ENCODE measurements at regions not wholly inside any gene's neighbourhood (a gene's known extent, or its start where the extent isn't known, plus 50 kb on each side); places are given as distances from the start of the nearest gene placed in this dataset.

DNA sequence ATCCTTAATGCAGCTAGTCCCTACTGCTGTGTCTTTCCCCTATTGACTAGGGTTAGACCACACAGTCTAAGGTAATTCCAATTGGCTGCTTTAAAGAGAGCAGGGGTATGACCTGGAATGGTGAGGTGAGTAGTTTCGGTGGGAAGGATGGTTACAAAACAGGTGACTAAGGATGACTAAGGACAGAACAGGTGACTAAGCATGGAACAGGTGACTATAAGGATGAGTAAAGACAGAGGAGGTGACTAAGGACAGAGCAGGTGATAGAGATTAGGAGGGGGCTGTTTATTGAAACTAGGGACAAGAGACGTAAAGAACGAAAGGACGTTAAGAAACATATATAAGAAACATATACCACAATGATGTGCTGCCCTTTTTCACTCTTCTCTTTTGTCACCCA is 145.1 kb upstream of the TMEM106B start:
- peaks cover 2% of the 10 kb centered on the region for H3K4me1 Mint-ChIP-seq
- no peak for ATAC-seq (ENCODE audit: low read depth)
- H3K36me3 Mint-ChIP-seq = no peaks in the 10 kb centered on the region
- H3K4me3 Mint-ChIP-seq = no peak overlapping the region
- DNase-seq = no peak
- POLR2A ChIA-PET = no interaction called here
- H3K9me3 Mint-ChIP-seq = no peaks in the 10 kb centered on the region
- H3K27ac Mint-ChIP-seq = peak overlapping the region; percentile 2
- H3K27me3 Mint-ChIP-seq = no peaks in the 10 kb centered on the region

GRCh38 chr7:12066521-12066920 is 144.6 kb upstream of the TMEM106B start:
- Mint-ChIP-seq H3K27me3 (no peaks in the 10 kb centered on the region), H3K27ac (no peak overlapping the region), H3K9me3 (no peaks in the 10 kb centered on the region), H3K36me3 (no peaks in the 10 kb centered on the region), H3K4me3 (no peak overlapping the region), H3K4me1 (peaks cover 2% of the 10 kb centered on the region)
- POLR2A ChIA-PET = no interaction called here
- DNase-seq (no peak), ATAC-seq (ENCODE audit: low read depth) (no peak)

DNA sequence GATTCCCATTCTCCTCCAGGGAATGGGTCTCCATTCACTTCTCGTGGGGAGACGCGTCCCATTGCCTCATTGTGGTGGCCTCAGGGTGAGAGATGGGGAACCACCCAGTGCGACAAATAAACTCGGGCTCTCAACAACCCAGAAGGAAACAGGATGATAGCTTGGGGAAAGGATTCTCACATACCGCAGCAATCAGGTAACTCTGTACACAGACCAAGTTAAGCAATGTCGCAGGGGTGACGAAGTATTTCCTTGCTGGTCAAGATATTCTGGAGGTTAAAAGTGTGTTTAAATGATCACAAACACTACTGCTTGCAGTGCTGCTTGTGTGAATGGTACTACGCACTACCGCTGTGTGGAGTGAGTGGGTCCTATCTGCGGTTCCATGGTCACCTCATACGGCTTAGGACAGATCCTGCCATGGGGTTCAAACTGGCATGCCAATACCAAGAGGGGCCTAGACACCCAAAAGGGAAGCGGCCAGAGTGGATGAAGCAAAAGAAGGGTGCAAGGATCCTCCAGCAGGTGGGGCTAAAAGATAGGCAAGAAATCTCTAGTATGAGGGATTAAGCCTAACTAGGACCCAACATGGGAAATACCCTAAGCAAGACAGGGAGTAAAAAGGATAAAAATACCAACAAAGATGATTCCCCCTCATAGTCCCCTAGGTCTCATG is 143.8 kb upstream of the TMEM106B start:
- Mint-ChIP-seq H3K27me3 (no peaks in the 10 kb centered on the region), H3K4me3 (no peak overlapping the region), H3K4me1 (no peaks in the 10 kb centered on the region), H3K27ac (no peak overlapping the region), H3K36me3 (no peaks in the 10 kb centered on the region), H3K9me3 (no peaks in the 10 kb centered on the region)
- POLR2A ChIA-PET = interaction anchor here (1.1 kb wide), 1 partner anchor 255 kb away, joined by 3 read pairs; no protein-coding TSS in a partner anchor
- ATAC-seq (ENCODE audit: low read depth) = peak; percentile 80
- peak; percentile 35 for DNase-seq

DNA sequence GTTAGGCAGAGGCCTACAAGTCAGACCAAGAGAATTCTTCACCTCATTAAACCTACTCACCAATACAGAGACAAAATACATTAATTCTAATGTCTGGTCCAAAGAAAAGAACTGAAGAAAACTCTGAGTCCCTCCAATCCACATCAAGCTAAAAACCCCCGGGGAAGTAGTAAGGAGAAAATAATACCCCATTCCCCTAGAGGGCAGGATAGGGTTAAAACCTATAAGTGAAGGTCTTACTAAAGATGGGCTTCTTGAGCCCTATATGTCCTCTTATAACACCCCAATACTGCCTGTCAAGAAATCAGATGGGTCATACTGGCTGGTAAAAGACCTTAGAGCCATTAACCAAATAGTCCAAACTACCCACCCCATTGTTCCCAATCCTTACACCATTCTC is 141.3 kb upstream of the TMEM106B start:
- no peaks in the 10 kb centered on the region for H3K4me1 Mint-ChIP-seq
- no peak for ATAC-seq (ENCODE audit: low read depth)
- H3K27ac Mint-ChIP-seq = no peak overlapping the region
- POLR2A ChIA-PET = interaction anchor here (1.2 kb wide), 1 partner anchor 141 kb away, joined by 3 read pairs; the partner anchor contains the start of gene TMEM106B
- no peaks in the 10 kb centered on the region for H3K36me3 Mint-ChIP-seq
- no peaks in the 10 kb centered on the region for H3K27me3 Mint-ChIP-seq
- DNase-seq = no peak
- no peak overlapping the region for H3K4me3 Mint-ChIP-seq
- peaks cover 1% of the 10 kb centered on the region for H3K9me3 Mint-ChIP-seq

DNA sequence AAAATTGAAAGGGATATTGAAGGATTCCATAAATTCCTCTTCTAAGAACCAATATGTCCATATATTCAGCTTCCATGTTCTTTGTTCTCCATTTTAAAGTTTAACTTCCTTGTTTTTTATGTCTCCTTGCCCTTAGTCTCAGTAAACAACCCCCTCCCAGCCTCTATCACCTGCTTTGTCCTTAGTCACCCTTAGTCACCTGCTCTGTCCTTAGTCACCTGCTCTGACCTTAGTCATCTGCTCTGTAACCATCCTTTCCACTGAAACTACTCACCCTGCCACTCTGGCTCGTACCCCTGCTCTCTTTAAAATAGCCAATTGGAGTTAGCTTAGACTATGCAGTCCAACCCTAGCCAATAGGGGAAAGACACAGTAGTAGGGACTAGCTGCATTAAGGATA is 136.2 kb upstream of the TMEM106B start:
- POLR2A ChIA-PET = no interaction called here
- Mint-ChIP-seq H3K36me3 (peaks cover 2% of the 10 kb centered on the region), H3K4me3 (no peak overlapping the region), H3K27ac (no peak overlapping the region), H3K4me1 (no peaks in the 10 kb centered on the region), H3K9me3 (peaks cover 17% of the 10 kb centered on the region), H3K27me3 (no peaks in the 10 kb centered on the region)
- DNase-seq (no peak), ATAC-seq (ENCODE audit: low read depth) (no peak)

DNA sequence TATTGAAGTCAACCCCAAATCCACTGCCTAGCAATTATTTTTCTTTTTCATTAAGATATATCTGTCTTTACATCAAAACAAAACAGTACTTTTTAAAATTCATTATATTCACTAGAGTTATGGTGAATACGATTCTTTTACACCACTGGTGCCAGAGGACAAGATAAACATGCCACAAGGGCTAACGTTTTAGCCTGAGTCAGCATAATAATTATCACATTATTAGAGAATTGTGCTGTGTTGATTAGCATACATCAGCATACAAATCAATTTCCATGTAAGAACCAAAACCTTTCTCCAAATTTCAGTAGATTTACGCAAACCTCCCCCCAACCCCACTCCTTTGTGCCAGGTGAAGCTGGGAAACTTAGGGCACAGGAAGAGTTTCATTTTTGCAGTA is 131.1 kb upstream of the TMEM106B start:
- Mint-ChIP-seq H3K4me3 (no peak overlapping the region), H3K36me3 (peaks cover 2% of the 10 kb centered on the region), H3K4me1 (no peaks in the 10 kb centered on the region), H3K27me3 (peaks cover 10% of the 10 kb centered on the region), H3K27ac (no peak overlapping the region), H3K9me3 (peaks cover 14% of the 10 kb centered on the region)
- no peak for ATAC-seq (ENCODE audit: low read depth)
- DNase-seq = no peak
- POLR2A ChIA-PET = no interaction called here

DNA sequence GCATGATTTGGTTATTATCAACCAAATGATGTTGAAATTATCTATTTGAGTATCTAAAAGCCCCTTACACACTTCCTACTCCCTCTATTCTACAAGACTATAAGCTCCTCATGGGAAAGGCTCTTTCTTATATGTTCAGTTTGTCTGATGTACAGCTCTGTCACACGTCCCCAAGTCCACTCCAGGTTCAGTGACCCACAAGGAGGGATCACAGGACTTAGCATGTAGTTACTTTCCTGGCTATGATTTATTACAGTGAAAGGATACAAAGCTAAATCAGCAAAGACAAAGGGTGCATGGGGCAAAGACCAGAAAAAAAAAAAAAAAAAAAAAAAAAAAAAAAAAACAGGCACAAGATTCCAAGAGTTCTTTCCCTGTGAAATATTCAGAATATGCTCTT is 125.6 kb upstream of the TMEM106B start:
- peaks cover 10% of the 10 kb centered on the region for H3K27me3 Mint-ChIP-seq
- DNase-seq = no peak

GRCh38 chr7:12089951-12090756 is 120.9 kb upstream of the TMEM106B start:
- no peak overlapping the region for H3K4me3 Mint-ChIP-seq
- ATAC-seq (ENCODE audit: low read depth) (no peak), DNase-seq (no peak)
- no peaks in the 10 kb centered on the region for H3K36me3 Mint-ChIP-seq
- POLR2A ChIA-PET = no interaction called here
- H3K27me3 Mint-ChIP-seq = no peaks in the 10 kb centered on the region
- H3K27ac Mint-ChIP-seq = no peak overlapping the region
- H3K4me1 Mint-ChIP-seq = peaks cover 2% of the 10 kb centered on the region
- H3K9me3 Mint-ChIP-seq = peaks cover 9% of the 10 kb centered on the region

More for the DNA sequence above, 125.6 kb upstream of the TMEM106B start:
- Mint-ChIP-seq H3K4me1 (peaks cover 2% of the 10 kb centered on the region), H3K36me3 (no peaks in the 10 kb centered on the region), H3K9me3 (peaks cover 9% of the 10 kb centered on the region), H3K4me3 (no peak overlapping the region), H3K27ac (no peak overlapping the region)
- POLR2A ChIA-PET = no interaction called here
- no peak for ATAC-seq (ENCODE audit: low read depth)

- Mint-ChIP-seq H3K27ac (no peak overlapping the region), H3K4me3 (no peak overlapping the region)
- no peak for DNase-seq
Measured at GRCh38 chr7:12090757-12091221, 120.3 kb upstream of the TMEM106B start.

DNA sequence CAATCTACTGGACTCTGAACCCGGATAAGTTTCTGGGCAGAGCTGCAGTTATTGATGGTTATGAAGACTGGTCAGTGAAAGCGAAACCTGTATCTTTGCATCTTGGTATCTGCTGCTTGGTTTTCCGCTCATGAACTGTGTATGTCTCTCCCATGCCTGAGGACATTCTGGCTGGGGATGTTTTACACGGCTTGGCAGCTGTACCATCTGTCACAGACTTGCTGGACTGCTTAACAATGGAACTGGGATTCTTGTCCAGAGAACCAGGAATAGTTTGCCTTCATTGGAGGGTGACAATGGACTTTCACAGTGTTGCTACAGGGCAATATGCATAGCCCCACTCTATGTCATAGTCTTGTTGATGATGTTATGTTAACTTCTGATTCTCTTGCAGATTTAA is 119.9 kb upstream of the TMEM106B start:
- no peak for ATAC-seq (ENCODE audit: low read depth)
- Mint-ChIP-seq H3K4me3 (no peak overlapping the region), H3K4me1 (peaks cover 2% of the 10 kb centered on the region), H3K9me3 (peaks cover 7% of the 10 kb centered on the region), H3K36me3 (no peaks in the 10 kb centered on the region), H3K27me3 (no peaks in the 10 kb centered on the region), H3K27ac (no peak overlapping the region)
- no peak for DNase-seq
- POLR2A ChIA-PET = no interaction called here

More at GRCh38 chr7:12090757-12091221, 120.3 kb upstream of the TMEM106B start:
- H3K36me3 Mint-ChIP-seq = no peaks in the 10 kb centered on the region
- POLR2A ChIA-PET = no interaction called here
- peaks cover 2% of the 10 kb centered on the region for H3K4me1 Mint-ChIP-seq
- ATAC-seq (ENCODE audit: low read depth) = no peak
- peaks cover 8% of the 10 kb centered on the region for H3K9me3 Mint-ChIP-seq
- no peaks in the 10 kb centered on the region for H3K27me3 Mint-ChIP-seq

- POLR2A ChIA-PET = no interaction called here
- Mint-ChIP-seq H3K27ac (no peak overlapping the region), H3K4me1 (peaks cover 2% of the 10 kb centered on the region), H3K27me3 (no peaks in the 10 kb centered on the region), H3K4me3 (no peak overlapping the region), H3K36me3 (no peaks in the 10 kb centered on the region), H3K9me3 (peaks cover 2% of the 10 kb centered on the region)
- ATAC-seq (ENCODE audit: low read depth) (no peak), DNase-seq (no peak)
Measured at GRCh38 chr7:12092499-12093130, 118.5 kb upstream of the TMEM106B start.

DNA sequence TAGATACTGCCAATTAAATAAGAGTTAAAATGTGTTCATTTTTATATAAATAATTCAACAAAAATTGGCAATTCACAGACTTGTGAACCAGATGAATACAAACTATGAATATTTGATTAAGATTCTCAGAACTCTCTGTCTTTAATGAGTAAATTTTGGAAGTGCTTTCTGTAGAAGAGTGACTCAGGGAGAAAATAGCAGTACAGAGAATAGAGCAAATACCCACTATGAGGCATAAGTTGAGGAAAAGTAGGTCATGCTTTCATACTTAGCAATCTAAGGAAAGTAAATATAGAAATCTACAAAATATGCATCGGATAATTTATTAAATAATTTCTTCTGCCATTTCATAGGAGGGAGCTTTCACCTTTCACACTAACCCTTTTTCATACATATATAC is 117.7 kb upstream of the TMEM106B start:
- H3K36me3 Mint-ChIP-seq = no peaks in the 10 kb centered on the region
- DNase-seq (no peak), ATAC-seq (ENCODE audit: low read depth) (no peak)
- peaks cover 2% of the 10 kb centered on the region for H3K4me1 Mint-ChIP-seq
- POLR2A ChIA-PET = no interaction called here
- no peaks in the 10 kb centered on the region for H3K9me3 Mint-ChIP-seq
- H3K27ac Mint-ChIP-seq = no peak overlapping the region
- H3K4me3 Mint-ChIP-seq = no peak overlapping the region
- no peaks in the 10 kb centered on the region for H3K27me3 Mint-ChIP-seq

GRCh38 chr7:12094365-12094921 is 116.7 kb upstream of the TMEM106B start:
- DNase-seq = no peak
- Mint-ChIP-seq H3K36me3 (no peaks in the 10 kb centered on the region), H3K4me1 (no peaks in the 10 kb centered on the region), H3K4me3 (no peak overlapping the region), H3K27me3 (no peaks in the 10 kb centered on the region), H3K9me3 (peaks cover 2% of the 10 kb centered on the region), H3K27ac (no peak overlapping the region)
- ATAC-seq (ENCODE audit: low read depth) = no peak
- POLR2A ChIA-PET = no interaction called here

Data from activated naive CD8-positive, alpha-beta T cell treated with anti-CD3 and anti-CD28 coated beads, Interleukin-2, amount 10 ng/mL, durations not matched to agents 7 days and 5 days (primary cell).